DMS53 treated with DMSO at 0.1 percent for 48 hours (cell line): ENCODE measurements at regions not wholly inside any gene's neighbourhood (a gene's known extent, or its start where the extent isn't known, plus 50 kb on each side); places are given as distances from the start of the nearest gene placed in this dataset.
"Not testable (repeated sequence)": the region's sequence is repeated elsewhere in the genome, so short reads cannot be mapped to it uniquely, and the experiment has no call there.

Experiments used
- DNase-seq: peaks from one replicate; lab custom pipeline; 2025; ENCODE audit not compliant: unreplicated experiment; lab: John Stamatoyannopoulos, UW

GRCh38 chr7:136134503-136134902 is 157.3 kb upstream of the MTPN start:
- DNase-seq: no peak

DNA sequence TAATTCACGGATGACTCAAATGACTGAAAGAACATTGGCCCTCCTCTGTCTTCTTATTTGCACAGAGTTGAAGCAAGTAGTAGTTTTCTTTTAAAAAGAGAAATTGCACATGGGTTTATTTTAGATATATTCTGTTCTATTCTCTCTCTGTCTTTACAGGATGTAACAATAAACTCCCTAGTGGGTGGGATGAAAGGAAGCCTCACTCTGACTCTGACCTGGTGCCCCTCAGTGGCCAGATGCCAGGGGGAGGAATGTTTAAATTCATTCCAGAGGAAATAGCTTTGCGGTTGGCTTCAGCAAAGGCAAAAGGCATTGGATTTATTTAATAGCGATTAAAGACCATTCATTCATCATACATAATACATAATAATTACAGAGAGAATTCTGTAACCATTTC is 156.4 kb upstream of the MTPN start:
- DNase-seq: no peak

GRCh38 chr7:136131304-136131630 is 154.1 kb upstream of the MTPN start:
- DNase-seq: no peak

DNA sequence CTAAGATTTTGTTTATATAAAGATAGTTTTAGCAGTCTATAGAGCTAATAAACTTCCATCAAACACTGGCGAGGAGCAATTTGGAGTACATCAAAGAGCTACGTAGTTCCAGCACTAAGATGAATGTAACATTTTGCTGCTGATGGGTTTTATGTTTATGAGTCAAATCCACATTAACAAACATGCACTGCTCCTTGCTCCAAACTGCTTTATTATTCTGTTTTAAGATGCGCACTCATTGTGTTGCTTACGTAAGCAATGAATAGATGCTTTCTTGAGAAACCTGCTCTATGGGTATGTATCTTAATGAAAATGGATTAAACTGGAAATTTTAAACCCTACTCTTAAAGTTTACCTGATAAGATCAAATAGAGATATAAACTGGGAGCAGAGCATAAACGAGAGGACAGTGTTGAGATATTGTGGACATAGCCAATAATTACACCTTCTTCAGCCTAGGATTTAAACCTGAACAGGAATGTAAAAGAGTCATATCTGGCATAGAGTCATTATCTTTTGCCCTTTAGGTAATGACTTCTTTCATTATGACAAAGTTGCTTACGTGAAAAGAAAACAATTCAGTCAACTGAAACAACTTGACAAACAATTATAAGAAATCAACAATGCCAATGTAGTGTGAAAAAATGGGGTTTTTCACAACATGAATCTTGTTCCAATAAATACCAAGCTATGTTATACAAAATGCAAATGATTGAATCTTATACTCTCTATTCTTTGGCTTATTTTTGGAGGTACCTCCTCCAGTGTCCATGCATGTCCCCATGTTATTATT is 153.5 kb upstream of the MTPN start:
- DNase-seq: no peak

- no peak for DNase-seq
These were observed 150.9 kb upstream of the MTPN start for GRCh38 chr7:136128050-136128449.

DNA sequence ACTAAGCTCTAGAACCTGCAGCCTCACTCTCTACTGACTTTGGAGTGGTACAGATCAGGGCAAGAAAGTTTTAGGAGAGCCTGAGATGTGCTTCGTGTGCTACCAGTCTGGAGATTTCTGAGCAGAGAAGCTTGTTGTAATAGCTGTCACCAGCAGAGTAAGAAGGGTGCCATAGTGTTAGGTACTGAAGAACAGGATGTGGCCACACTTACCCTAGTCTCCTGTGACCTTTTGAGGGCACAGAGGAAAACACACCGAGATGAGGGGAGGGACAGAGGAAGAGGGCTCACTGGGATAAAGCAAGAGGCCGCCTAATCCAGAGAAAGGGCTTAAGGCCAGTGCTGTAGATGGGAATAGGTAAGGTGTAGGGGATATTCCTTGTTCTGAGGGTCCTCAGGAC is 146.2 kb upstream of the MTPN start:
- DNase-seq: no peak

DNA sequence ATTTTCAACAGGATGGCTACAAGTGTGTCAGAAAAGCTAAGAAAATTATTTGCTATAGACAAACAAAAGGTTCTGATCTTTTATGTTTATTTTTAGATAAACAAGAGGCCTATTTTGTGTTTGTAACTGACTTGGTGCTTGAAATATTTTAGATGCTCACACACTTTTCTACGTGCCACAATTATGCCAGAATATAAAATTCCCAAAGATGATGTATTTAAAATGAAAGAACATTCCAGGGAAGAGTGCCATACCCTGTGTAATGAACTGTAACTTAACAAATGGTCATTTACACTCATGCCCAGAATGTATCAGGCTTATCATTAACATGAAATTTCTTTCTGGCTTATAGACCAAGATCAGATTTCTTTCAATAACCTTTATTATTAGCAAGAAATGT is 144.9 kb upstream of the MTPN start:
- no peak for DNase-seq

- no peak for DNase-seq
These were observed 140.4 kb upstream of the MTPN start for GRCh38 chr7:136117539-136117938.

DNA sequence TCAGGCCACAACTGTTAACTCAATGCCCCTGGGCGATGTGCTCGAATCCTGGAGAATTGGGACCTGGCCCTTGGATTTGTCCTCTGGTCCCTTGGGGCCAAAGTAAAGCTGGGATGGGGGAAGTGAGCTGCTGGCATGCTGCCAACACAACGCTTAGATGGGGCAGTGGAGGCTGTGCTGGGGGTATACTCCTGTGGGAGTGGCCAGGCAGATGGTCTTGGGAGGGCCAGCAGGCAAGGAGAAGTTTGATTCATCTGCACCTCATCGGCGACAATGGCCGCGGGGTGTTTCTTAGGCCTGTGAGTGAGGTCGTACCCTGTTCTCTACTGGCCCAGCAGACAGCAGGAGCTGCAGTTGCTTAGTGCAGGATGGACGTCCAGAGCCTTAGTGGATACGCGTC is 139.0 kb upstream of the MTPN start:
- no peak for DNase-seq

DNA sequence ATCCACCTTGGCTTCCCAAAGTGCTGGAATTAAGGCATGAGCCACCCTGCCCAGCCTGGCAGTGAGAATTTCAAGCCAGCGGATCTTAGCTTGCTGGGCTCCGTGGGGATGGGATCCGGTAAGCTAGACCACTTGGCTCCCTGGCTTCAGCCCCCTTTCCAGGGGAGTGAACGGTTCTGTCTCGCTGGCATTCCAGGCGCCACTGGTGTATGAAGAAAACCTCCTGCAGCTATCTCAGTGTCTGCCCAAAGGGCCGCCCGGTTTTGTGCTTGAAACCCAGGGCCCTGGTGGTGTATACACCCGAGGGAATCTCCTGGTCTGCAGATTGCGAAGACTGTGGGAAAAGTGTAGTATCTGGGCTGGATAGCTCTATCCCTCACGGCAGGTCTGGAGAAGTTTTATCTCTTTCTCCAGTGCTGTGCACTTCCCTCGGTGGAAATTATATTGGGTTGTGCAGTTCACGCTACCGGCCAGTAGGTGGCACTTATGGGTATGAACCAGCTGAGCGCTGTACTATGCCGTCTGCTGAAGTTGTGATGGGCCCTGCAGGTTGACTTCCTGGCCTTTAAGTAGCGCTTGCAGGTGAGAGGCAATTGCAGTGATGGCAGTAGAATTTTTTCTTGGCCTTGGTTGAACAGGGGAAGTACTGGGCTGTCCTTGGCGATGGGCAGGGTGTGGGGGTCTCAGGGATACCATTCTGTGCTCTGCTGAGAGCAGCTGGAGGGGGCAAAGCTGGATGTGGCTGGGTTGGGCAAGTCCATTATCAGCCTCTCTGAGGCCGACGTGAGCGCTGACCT is 138.0 kb upstream of the MTPN start:
- DNase-seq: peak; percentile 76

DNA sequence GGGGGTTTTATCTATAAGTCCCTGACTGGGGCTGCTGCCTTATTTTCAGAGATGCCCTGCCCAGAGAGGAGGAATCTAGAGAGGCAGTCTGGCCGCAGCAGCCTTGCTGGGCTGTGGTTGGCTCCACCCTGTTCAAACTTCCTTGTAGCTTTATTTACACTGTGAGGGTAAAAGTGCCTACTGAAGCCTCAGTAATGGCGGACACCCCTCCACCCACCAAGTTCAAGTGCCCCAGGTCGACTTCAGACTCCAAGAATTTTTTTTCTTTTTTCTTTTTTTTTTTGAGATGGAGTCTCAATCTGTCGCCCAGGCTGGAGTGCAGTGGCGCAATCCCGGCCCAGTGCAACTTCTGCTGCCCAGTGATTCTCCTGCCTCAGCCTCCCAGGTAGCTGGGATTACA is 137.3 kb upstream of the MTPN start:
- DNase-seq: not testable (repeated sequence)

DNA sequence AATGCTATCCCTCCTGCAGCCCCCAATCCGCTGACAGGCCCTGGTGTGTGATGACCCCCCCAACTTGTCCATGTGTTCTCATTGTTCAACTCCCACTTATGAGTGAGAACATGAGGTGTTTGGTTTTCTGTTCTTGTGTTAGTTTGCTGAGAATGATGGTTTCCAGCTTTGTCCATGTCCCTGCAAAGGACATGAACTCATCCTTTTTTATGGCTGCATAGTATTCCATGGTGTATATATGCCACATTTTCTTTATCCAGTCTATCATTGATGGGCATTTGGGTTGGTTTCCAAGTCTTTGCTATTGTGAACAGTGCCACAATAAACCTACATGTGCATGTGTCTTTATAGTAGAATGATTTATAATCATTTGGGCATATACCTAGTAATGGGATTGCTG is 131.9 kb upstream of the MTPN start:
- DNase-seq: not testable (repeated sequence)

DNA sequence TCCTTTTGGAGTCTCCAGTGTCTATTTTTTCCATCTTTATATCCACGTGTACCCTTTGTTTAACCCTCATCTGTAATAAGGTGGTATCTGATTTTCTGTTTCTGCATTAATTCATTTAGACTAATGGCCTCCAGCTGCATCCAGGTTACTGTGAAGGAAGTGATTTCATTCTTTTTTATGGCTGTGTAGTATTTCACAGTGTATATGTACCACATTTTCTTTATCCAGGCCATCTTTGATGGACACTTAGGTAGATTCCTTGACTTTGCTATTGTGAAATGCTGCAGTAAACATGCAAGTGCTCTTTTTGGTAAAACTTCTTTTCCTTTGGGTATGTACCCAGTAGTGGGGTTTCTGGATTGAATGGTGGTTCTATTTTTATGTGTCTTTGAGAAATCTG is 128.0 kb upstream of the MTPN start:
- no peak for DNase-seq

DNA sequence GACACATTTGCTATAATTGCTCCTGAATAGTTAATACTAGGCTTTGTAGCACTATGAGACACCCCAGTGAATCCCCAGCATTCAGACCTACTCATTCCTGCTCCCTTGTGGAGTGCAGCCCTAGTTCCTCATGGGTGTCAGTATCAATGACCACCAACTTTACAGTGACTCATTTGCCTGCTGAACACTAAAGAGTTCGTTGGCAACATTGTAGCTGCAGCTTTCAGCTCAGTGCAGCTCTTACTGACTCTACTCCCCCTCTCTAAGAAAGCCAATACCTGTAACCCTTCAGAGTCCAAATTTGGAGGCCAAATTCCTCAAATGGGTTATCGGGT is 127.1 kb upstream of the MTPN start:
- no peak for DNase-seq

GRCh38 chr7:136103545-136104268 is 126.5 kb upstream of the MTPN start:
- DNase-seq: no peak

DNA sequence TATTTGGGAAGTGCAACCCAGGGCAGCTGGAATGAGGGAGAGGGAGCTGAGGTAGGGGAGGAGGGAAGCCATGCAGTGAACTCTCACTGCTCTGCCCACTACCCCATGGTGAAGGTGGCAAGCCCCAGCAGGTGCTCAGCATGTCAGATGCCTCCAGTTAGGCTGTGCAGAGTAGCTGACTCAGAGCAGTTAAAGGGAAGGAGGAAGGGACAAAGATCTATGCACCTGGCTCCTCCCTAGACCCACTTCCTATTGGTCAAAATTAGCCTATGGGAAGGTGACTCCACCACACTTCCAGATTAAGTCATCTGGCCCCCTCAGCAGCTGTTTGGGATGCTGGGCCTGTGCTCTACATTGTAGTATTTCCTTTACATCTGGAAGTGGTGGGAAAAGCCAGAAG is 125.7 kb upstream of the MTPN start:
- DNase-seq: no peak

DNA sequence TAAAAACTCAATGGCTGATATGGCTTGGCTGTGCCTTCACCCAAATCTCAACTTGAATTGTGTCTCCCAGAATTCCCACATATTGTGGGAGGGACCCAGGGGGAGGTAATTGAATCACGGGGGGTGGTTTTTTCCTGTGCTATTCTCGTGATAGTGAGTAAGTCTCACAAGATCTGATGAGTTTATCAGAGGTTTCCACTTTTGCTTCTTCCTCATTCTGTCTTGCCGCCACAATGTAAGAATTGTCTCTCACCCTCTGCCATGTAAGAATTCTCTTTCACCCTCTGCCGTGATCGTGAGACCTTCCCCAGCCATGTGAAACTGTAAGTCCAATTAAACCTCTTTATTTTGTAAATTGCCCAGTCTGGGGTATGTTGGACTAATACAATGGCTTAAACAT is 115.6 kb upstream of the MTPN start:
- DNase-seq: not testable (repeated sequence)

DNA sequence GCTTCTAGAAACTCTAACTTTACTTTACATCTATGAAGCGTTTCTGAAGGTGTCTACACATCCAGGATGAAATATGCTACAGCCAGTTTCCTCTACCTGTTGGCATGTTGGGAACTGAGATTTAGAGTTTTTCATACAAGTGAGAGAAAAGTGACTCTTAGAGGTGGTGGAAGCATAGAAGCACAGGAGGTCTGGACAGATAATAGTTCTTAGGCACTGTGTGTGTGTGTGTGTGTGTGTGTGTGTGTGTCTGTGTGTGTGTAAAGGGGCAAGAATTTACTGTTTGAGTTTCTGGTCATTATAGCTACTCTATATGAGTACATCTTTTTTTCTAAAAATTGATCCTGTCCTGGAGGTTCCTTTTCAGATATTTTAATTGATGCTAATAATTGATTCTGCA is 110.7 kb upstream of the MTPN start:
- no peak for DNase-seq

DNA sequence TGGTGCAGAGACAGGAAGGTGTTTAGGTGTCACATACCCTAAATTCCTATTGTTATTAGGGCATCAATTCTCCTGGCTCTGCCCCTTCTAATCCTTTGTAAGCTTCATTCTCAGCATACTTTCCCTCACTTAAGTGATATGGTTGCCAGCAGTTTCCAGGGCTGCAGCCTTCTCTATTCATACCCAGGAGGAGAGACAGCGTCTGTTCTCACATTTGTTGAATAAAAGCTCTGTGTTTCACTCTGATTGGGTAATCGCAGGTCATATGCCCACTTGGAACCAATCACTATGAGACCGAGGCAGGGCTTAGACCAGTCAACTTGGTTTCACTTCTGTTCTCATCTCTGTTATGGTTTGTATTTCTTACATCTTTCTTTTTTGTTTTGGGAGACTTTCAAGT is 109.6 kb upstream of the MTPN start:
- peak; percentile 93 for DNase-seq

- DNase-seq: no peak
These were observed 102.8 kb upstream of the MTPN start for GRCh38 chr7:136079934-136080333.

DNA sequence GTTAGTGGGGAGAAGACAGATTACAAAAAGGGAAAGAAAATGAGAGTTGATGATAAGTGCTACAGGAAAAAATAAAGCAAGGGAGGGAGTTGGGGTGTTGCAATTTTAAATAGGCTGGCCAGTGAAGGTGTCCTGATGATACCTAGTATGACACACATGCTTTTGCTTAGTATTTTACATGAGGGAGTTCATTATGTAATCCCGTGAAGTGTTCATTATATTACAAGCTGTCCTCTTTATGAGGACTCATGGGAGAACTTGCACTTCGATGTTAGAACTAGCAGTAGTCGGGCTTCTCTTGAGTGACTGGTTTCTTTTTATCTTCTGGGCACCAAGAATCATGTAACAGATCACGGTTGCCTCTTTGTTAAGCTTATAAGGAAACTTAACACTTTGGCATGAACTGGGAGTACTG is 102.3 kb upstream of the MTPN start:
- no peak for DNase-seq

DNA sequence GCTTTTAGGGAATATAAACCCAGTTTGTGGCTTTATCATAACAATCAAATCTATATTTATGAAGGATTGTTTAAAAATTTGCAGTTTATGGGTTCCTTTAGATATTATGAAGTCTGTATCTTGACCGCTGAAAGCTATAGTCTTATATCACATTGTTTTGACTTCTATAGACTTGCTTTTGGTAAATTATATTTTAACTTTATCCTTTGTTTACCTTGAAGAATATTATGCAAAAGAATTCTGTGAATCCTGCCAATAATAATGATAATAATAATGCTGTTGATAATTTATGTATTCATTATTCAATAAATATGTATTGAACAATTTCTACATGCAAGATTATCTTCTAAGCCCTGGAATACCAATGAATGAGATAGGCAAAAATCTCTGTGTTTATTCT is 101.9 kb upstream of the MTPN start:
- DNase-seq: no peak
